ENCODE measurements at regions not wholly inside any gene's neighbourhood (a gene's known extent, or its start where the extent isn't known, plus 50 kb on each side); places are given as distances from the start of the nearest gene placed in this dataset.

- Histone ChIP-seq H3K4me1 (replicated peaks in 1 of 4; ENCODE audit: control insufficient read depth in 3 of 4, insufficient read depth in 4 of 4, low read length in 3 of 4) (peaks cover 0 to 7% (median under 1%) of the 10 kb centered on the region in 4 experiments; a peak in 1 of 7 replicates), H2BK5ac (ENCODE audit: low read depth, low read length) (no peak overlapping the region), H4K20me1 (replicated peaks in 1 of 2; ENCODE audit: control insufficient read depth in 1 of 2, insufficient read depth in 2 of 2, low read length in 2 of 2) (no peaks in the 10 kb centered on the region), H3K56ac (replicated peaks; ENCODE audit: insufficient read length, low read depth, low read length) (no peak overlapping the region), H3K9ac (replicated peaks in 1 of 4; ENCODE audit: extremely low read depth in 1 of 4, low read depth in 3 of 4, low read length in 3 of 4) (no peak overlapping the region), H3K79me2 (ENCODE audit: control insufficient read depth in 1 of 2, insufficient read depth in 2 of 2, low read length in 2 of 2) (no peaks in the 10 kb centered on the region), H2BK15ac (ENCODE audit: low read length) (no peak overlapping the region), H3K27me3 (replicated peaks in 1 of 4; ENCODE audit: control insufficient read depth in 3 of 4, extremely low read depth in 1 of 4, insufficient read depth in 3 of 4, low read length in 3 of 4) (no peaks in the 10 kb centered on the region; a peak in 1 of 7 replicates), H3K36me3 (ENCODE audit: control insufficient read depth in 2 of 4, insufficient read depth in 4 of 4, low read length in 3 of 4) (no peaks in the 10 kb centered on the region), H2AFZ (ENCODE audit: low read length) (no peak overlapping the region), H2BK12ac (ENCODE audit: low read depth, low read length) (no peak overlapping the region), H2BK20ac (ENCODE audit: low read length) (no peak overlapping the region), H3K23ac (ENCODE audit: insufficient read length) (no peak overlapping the region), H3K79me1 (ENCODE audit: low read depth, low read length) (no peaks in the 10 kb centered on the region; the same call in 1 of the 2 replicates), H3K9me3 (ENCODE audit: insufficient read depth in 2 of 2, low read depth in 1 of 2, low read length in 1 of 2) (0 out of 4 replicates have a peak, but pooled peaks cover 0 to 3% of the 10 kb centered on the region in 2 experiments), H2AK5ac (ENCODE audit: low read depth, low read length) (no peak overlapping the region), H2BK120ac (replicated peaks; ENCODE audit: low read depth, low read length) (no peak overlapping the region), H4K91ac (replicated peaks; ENCODE audit: insufficient read length, low read length) (no peak overlapping the region), H3K4me3 (ENCODE audit: extremely low read depth in 1 of 4, insufficient read depth in 2 of 4, low read depth in 3 of 4, low read length in 4 of 4) (no peak overlapping the region), H3K23me2 (ENCODE audit: low read depth, low read length) (no peaks in the 10 kb centered on the region), H4K5ac (ENCODE audit: insufficient read length, low read depth, low read length) (no peak overlapping the region), H4K8ac (ENCODE audit: extremely low read depth, insufficient read depth, low read length) (no peak overlapping the region), H3K27ac (ENCODE audit: low read depth, low read length) (no peak overlapping the region; the same call in 1 of the 2 replicates), H3K14ac (ENCODE audit: insufficient read length) (no peak overlapping the region), H3K4ac (replicated peaks; ENCODE audit: insufficient read length, low read depth, low read length) (no peak overlapping the region), H3K4me2 (ENCODE audit: insufficient read depth in 1 of 2, low read depth in 2 of 2, low read length in 2 of 2) (no peak overlapping the region), H3K18ac (ENCODE audit: extremely low read depth, low read length) (no peak overlapping the region)
- TF ChIP-seq ZNF274 (IDR thresholded peaks at IDR 0.05; ENCODE audit: borderline replicate concordance, extremely low read depth, low read length) (no peak), YY1 (IDR thresholded peaks at IDR 0.05; ENCODE audit: low read depth, low read length) (no peak), CREB1 (IDR thresholded peaks at IDR 0.05) (no peak), SIN3A (conservative IDR thresholded peaks at IDR 0.05 in 1 of 2, IDR thresholded peaks at IDR 0.05 in 1 of 2; ENCODE audit: low read depth in 1 of 2, low read length in 2 of 2) (no peak), MAX (IDR thresholded peaks at IDR 0.05) (no peak), CTBP2 (IDR thresholded peaks at IDR 0.05; ENCODE audit: borderline replicate concordance, insufficient read depth, insufficient read length, low read length) (no peak), BRCA1 (IDR thresholded peaks at IDR 0.05; ENCODE audit: low read depth, low read length) (no peak), SUZ12 (IDR thresholded peaks at IDR 0.05; ENCODE audit: low read length) (no peak), NANOG (IDR thresholded peaks at IDR 0.05; ENCODE audit: insufficient read depth, low read depth, low read length, poor library complexity, severe bottlenecking) (no peak), NRF1 (IDR thresholded peaks at IDR 0.05; ENCODE audit: low read depth, low read length) (no peak), ATF2 (IDR thresholded peaks at IDR 0.05; ENCODE audit: low read length) (no peak), SP4 (IDR thresholded peaks at IDR 0.05; ENCODE audit: low read length) (no peak), SP2 (IDR thresholded peaks at IDR 0.05; ENCODE audit: low read length) (no peak)
- FAIRE-seq (no peak), DNase-seq (ENCODE audit: low read depth in 1 of 2, low spot score in 2 of 2) (no peak)
- CTCF ChIA-PET (ENCODE audit: partially characterized antibody) = no interaction called here
- 87% methylated on average over 4 of the region's 4 CpGs; no CpG with 5 or more reads in 1 of the 2 experiments for WGBS, 2 experiments (ENCODE audit: extremely low coverage in 1 of 2, insufficient coverage in 1 of 2, insufficient read length in 1 of 2, insufficient replicate concordance in 2 of 2, low coverage in 1 of 2, low lambda C conversion rate in 2 of 2, missing lambda C conversion rate in 1 of 2)
- POLR2A ChIA-PET (ENCODE audit: partially characterized antibody) = no interaction called here
Measured at GRCh38 chr15:29518442-29518841, 248.8 kb upstream of the NSMCE3 start.

Data from H1 (cell line).